Endothelial cell of hepatic sinusoid (primary cell): ENCODE measurements at regions not wholly inside any gene's neighbourhood (a gene's known extent, or its start where the extent isn't known, plus 50 kb on each side); places are given as distances from the start of the nearest gene placed in this dataset.

Experiments
- in situ Hi-C: cut with HindIII; loops from 2 replicates; pipeline ENCODE4 v1.10.0; 2017; ENCODE audit warnings: low sequenced_read_pairs

- in situ Hi-C loops = no loop called here
Measured at GRCh38 chr10:128928231-128928836, 538.7 kb upstream of the MGMT start.

- in situ Hi-C loops = no loop called here
Measured at GRCh38 chr10:128929131-128929530, 537.9 kb upstream of the MGMT start.

GRCh38 chr10:128929767-128930166, 537.3 kb upstream of the MGMT start:
- in situ Hi-C loops = loop anchor here (5.0 kb wide), 1 partner anchor 53 kb away; no protein-coding TSS in a partner anchor

- in situ Hi-C loops = loop anchor here (5.0 kb wide), 1 partner anchor 52 kb away; no protein-coding TSS in a partner anchor
Measured at GRCh38 chr10:128930515-128930914, 536.5 kb upstream of the MGMT start.

- in situ Hi-C loops = loop anchor here (5.0 kb wide), 1 partner anchor 50 kb away; no protein-coding TSS in a partner anchor
Measured at GRCh38 chr10:128932071-128932820, 534.8 kb upstream of the MGMT start.

- in situ Hi-C loops = loop anchor here (5.0 kb wide), 1 partner anchor 48 kb away; no protein-coding TSS in a partner anchor
Measured at GRCh38 chr10:128934492-128934891, 532.5 kb upstream of the MGMT start.

- in situ Hi-C loops = no loop called here
Measured at GRCh38 chr10:128936392-128936791, 530.6 kb upstream of the MGMT start.

- in situ Hi-C loops = no loop called here
Measured at GRCh38 chr10:128938558-128938957, 528.5 kb upstream of the MGMT start.

GRCh38 chr10:128940081-128940480, 527.0 kb upstream of the MGMT start:
- in situ Hi-C loops = no loop called here

- in situ Hi-C loops = no loop called here
Measured at GRCh38 chr10:128943111-128943510, 523.9 kb upstream of the MGMT start.

- in situ Hi-C loops = no loop called here
Measured at GRCh38 chr10:128945398-128945797, 521.6 kb upstream of the MGMT start.

- in situ Hi-C loops = no loop called here
Measured at GRCh38 chr10:128950159-128950915, 516.7 kb upstream of the MGMT start.

GRCh38 chr10:128950916-128951275, 516.1 kb upstream of the MGMT start:
- in situ Hi-C loops = no loop called here

GRCh38 chr10:128952856-128953255, 514.2 kb upstream of the MGMT start:
- in situ Hi-C loops = no loop called here

- in situ Hi-C loops = no loop called here
Measured at GRCh38 chr10:128956149-128956548, 510.9 kb upstream of the MGMT start.

- in situ Hi-C loops = no loop called here
Measured at GRCh38 chr10:128957221-128957620, 509.8 kb upstream of the MGMT start.

- in situ Hi-C loops = no loop called here
Measured at GRCh38 chr10:128958834-128959690, 508.0 kb upstream of the MGMT start.

GRCh38 chr10:128959746-128960145, 507.3 kb upstream of the MGMT start:
- in situ Hi-C loops = no loop called here

GRCh38 chr10:128960517-128960916, 506.5 kb upstream of the MGMT start:
- in situ Hi-C loops = no loop called here

- in situ Hi-C loops = no loop called here
Measured at GRCh38 chr10:128962182-128962581, 504.9 kb upstream of the MGMT start.
